ENCODE measurements at regions not wholly inside any gene's neighbourhood (a gene's known extent, or its start where the extent isn't known, plus 50 kb on each side); places are given as distances from the start of the nearest gene placed in this dataset.

GRCh38 chr2:198325359-198325758, 521.0 kb downstream of the PLCL1 start:
- Histone ChIP-seq H2BK120ac (ENCODE audit: low read depth, low read length) (no peak overlapping the region), H3K9me3 (ENCODE audit: control insufficient read depth, low read length) (no peaks in the 10 kb centered on the region), H2BK15ac (ENCODE audit: low read depth, poor library complexity, severe bottlenecking) (no peak overlapping the region), H3K4me2 (ENCODE audit: low read length, poor library complexity, severe bottlenecking) (no peak overlapping the region), H3K27me3 (ENCODE audit: control insufficient read depth in 1 of 2, insufficient read depth in 1 of 2, low read length in 2 of 2) (no peaks in the 10 kb centered on the region), H3K4ac (ENCODE audit: low read depth in 1 of 2, low read length in 2 of 2) (no peak overlapping the region), H3K23ac (ENCODE audit: low read length in 2 of 2) (no peak overlapping the region), H3K79me1 (replicated peaks; ENCODE audit: low read length, poor library complexity, severe bottlenecking) (no peaks in the 10 kb centered on the region), H3K9ac (ENCODE audit: low read length) (no peak overlapping the region), H2BK12ac (ENCODE audit: low read length in 2 of 2) (no peak overlapping the region), H3K36me3 (ENCODE audit: control insufficient read depth in 1 of 2, insufficient read depth in 2 of 2, low read depth in 1 of 2, low read length in 2 of 2) (no peaks in the 10 kb centered on the region), H3K18ac (ENCODE audit: low read depth in 1 of 2, low read length in 2 of 2) (no peak overlapping the region), H3K27ac (ENCODE audit: low read length, poor library complexity, severe bottlenecking) (no peak overlapping the region), H3K14ac (ENCODE audit: low read length in 2 of 2) (no peak overlapping the region), H3K4me3 (ENCODE audit: insufficient read depth in 1 of 2, low read depth in 1 of 2, low read length in 2 of 2) (no peak overlapping the region), H4K91ac (ENCODE audit: low read length) (no peak overlapping the region), H2BK5ac (ENCODE audit: low read depth, low read length, poor library complexity, severe bottlenecking) (no peak overlapping the region), H4K8ac (ENCODE audit: low read length) (no peak overlapping the region), H2AFZ (ENCODE audit: low read depth, low read length) (no peak overlapping the region), H3K4me1 (ENCODE audit: control insufficient read depth, insufficient read depth, low read depth, low read length) (no peaks in the 10 kb centered on the region), H2AK5ac (ENCODE audit: low read length, severe bottlenecking) (no peak overlapping the region)
- DNase-seq = no peak
- 100% methylated on average over 2 of the region's 2 CpGs for WGBS

- DNase-seq = no peak
- Histone ChIP-seq H3K4me2 (ENCODE audit: low read length, poor library complexity, severe bottlenecking) (no peak overlapping the region), H3K4me1 (ENCODE audit: control insufficient read depth, insufficient read depth, low read depth, low read length) (no peaks in the 10 kb centered on the region), H3K23ac (ENCODE audit: low read length in 2 of 2) (no peak overlapping the region), H2BK12ac (ENCODE audit: low read length in 2 of 2) (no peak overlapping the region), H3K79me1 (replicated peaks; ENCODE audit: low read length, poor library complexity, severe bottlenecking) (no peaks in the 10 kb centered on the region), H3K14ac (ENCODE audit: low read length in 2 of 2) (no peak overlapping the region), H2AFZ (ENCODE audit: low read depth, low read length) (no peak overlapping the region), H3K9me3 (ENCODE audit: control insufficient read depth, low read length) (no peaks in the 10 kb centered on the region), H4K91ac (ENCODE audit: low read length) (no peak overlapping the region), H4K8ac (ENCODE audit: low read length) (no peak overlapping the region), H3K27ac (ENCODE audit: low read length, poor library complexity, severe bottlenecking) (no peak overlapping the region), H2BK120ac (ENCODE audit: low read depth, low read length) (no peak overlapping the region), H3K4me3 (ENCODE audit: insufficient read depth in 1 of 2, low read depth in 1 of 2, low read length in 2 of 2) (no peak overlapping the region), H3K9ac (ENCODE audit: low read length) (no peak overlapping the region), H3K4ac (ENCODE audit: low read depth in 1 of 2, low read length in 2 of 2) (no peak overlapping the region), H2AK5ac (ENCODE audit: low read length, severe bottlenecking) (no peak overlapping the region), H3K27me3 (ENCODE audit: control insufficient read depth in 1 of 2, insufficient read depth in 1 of 2, low read length in 2 of 2) (no peaks in the 10 kb centered on the region), H3K36me3 (ENCODE audit: control insufficient read depth in 1 of 2, insufficient read depth in 2 of 2, low read depth in 1 of 2, low read length in 2 of 2) (no peaks in the 10 kb centered on the region), H2BK5ac (ENCODE audit: low read depth, low read length, poor library complexity, severe bottlenecking) (no peak overlapping the region), H2BK15ac (ENCODE audit: low read depth, poor library complexity, severe bottlenecking) (no peak overlapping the region), H3K18ac (ENCODE audit: low read depth in 1 of 2, low read length in 2 of 2) (no peak overlapping the region)
- 84% methylated on average over 4 of the region's 4 CpGs for WGBS
These were observed 519.7 kb downstream of the PLCL1 start for GRCh38 chr2:198324071-198324470.

DNA sequence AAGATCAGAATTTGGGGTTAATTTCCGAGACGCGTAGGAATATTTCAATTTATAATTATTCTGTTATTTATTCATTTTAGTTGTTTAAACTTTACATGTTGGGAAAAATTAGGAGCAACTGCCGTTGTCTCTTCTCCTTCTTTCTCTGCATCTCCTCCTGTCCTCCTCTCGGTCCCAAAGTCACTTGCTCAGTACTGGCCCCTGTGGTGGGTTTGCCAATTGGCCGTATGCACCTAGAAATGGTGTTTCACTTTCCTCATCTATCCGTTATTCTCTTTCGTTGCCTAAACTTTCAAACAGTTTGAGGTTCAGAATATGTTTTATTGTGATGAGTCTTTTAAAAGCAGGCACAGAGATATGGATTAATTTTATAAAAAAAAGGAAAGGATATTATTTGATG, 517.9 kb downstream of the PLCL1 start:
- H2BK12ac ChIP-seq (ENCODE audit: low read length in 2 of 2) = no peak overlapping the region
- H2AK5ac ChIP-seq (ENCODE audit: low read length, severe bottlenecking) = no peak overlapping the region
- H3K9ac ChIP-seq (ENCODE audit: low read length) = no peak overlapping the region
- H2BK15ac ChIP-seq (ENCODE audit: low read depth, poor library complexity, severe bottlenecking) = no peak overlapping the region
- WGBS = 65% methylated on average over 5 of the region's 8 CpGs
- no peak overlapping the region for H3K4me2 ChIP-seq (ENCODE audit: low read length, poor library complexity, severe bottlenecking)
- no peaks in the 10 kb centered on the region for H3K9me3 ChIP-seq (ENCODE audit: control insufficient read depth, low read length)
- H3K4me3 ChIP-seq (ENCODE audit: insufficient read depth in 1 of 2, low read depth in 1 of 2, low read length in 2 of 2) = no peak overlapping the region
- H3K4ac ChIP-seq (ENCODE audit: low read depth in 1 of 2, low read length in 2 of 2) = no peak overlapping the region
- DNase-seq = no peak
- H4K8ac ChIP-seq (ENCODE audit: low read length) = no peak overlapping the region
- H3K36me3 ChIP-seq (ENCODE audit: control insufficient read depth in 1 of 2, insufficient read depth in 2 of 2, low read depth in 1 of 2, low read length in 2 of 2) = no peaks in the 10 kb centered on the region
- H3K4me1 ChIP-seq (ENCODE audit: control insufficient read depth, insufficient read depth, low read depth, low read length) = no peaks in the 10 kb centered on the region
- H2BK120ac ChIP-seq (ENCODE audit: low read depth, low read length) = no peak overlapping the region
- no peak overlapping the region for H3K23ac ChIP-seq (ENCODE audit: low read length in 2 of 2)
- H3K14ac ChIP-seq (ENCODE audit: low read length in 2 of 2) = no peak overlapping the region
- H3K79me1 ChIP-seq (replicated peaks; ENCODE audit: low read length, poor library complexity, severe bottlenecking) = no peaks in the 10 kb centered on the region
- H2BK5ac ChIP-seq (ENCODE audit: low read depth, low read length, poor library complexity, severe bottlenecking) = no peak overlapping the region
- no peak overlapping the region for H4K91ac ChIP-seq (ENCODE audit: low read length)
- H3K18ac ChIP-seq (ENCODE audit: low read depth in 1 of 2, low read length in 2 of 2) = no peak overlapping the region
- H3K27ac ChIP-seq (ENCODE audit: low read length, poor library complexity, severe bottlenecking) = no peak overlapping the region
- no peaks in the 10 kb centered on the region for H3K27me3 ChIP-seq (ENCODE audit: control insufficient read depth in 1 of 2, insufficient read depth in 1 of 2, low read length in 2 of 2)
- H2AFZ ChIP-seq (ENCODE audit: low read depth, low read length) = no peak overlapping the region

- DNase-seq = peak; percentile 52
- H2AK5ac ChIP-seq (ENCODE audit: low read length, severe bottlenecking) = no peak overlapping the region
- no peak overlapping the region for H3K4ac ChIP-seq (ENCODE audit: low read depth in 1 of 2, low read length in 2 of 2)
- no peak overlapping the region for H2AFZ ChIP-seq (ENCODE audit: low read depth, low read length)
- H3K27ac ChIP-seq (ENCODE audit: low read length, poor library complexity, severe bottlenecking) = no peak overlapping the region
- no peaks in the 10 kb centered on the region for H3K36me3 ChIP-seq (ENCODE audit: control insufficient read depth in 1 of 2, insufficient read depth in 2 of 2, low read depth in 1 of 2, low read length in 2 of 2)
- no peak overlapping the region for H3K9ac ChIP-seq (ENCODE audit: low read length)
- no peak overlapping the region for H3K18ac ChIP-seq (ENCODE audit: low read depth in 1 of 2, low read length in 2 of 2)
- WGBS = 87% methylated on average over 4 of the region's 4 CpGs
- no peaks in the 10 kb centered on the region for H3K9me3 ChIP-seq (ENCODE audit: control insufficient read depth, low read length)
- no peak overlapping the region for H4K91ac ChIP-seq (ENCODE audit: low read length)
- no peaks in the 10 kb centered on the region for H3K79me1 ChIP-seq (replicated peaks; ENCODE audit: low read length, poor library complexity, severe bottlenecking)
- H3K27me3 ChIP-seq (ENCODE audit: control insufficient read depth in 1 of 2, insufficient read depth in 1 of 2, low read length in 2 of 2) = no peaks in the 10 kb centered on the region
- H3K4me3 ChIP-seq (ENCODE audit: insufficient read depth in 1 of 2, low read depth in 1 of 2, low read length in 2 of 2) = no peak overlapping the region
- H3K4me2 ChIP-seq (ENCODE audit: low read length, poor library complexity, severe bottlenecking) = no peak overlapping the region
- H2BK120ac ChIP-seq (ENCODE audit: low read depth, low read length) = no peak overlapping the region
- no peak overlapping the region for H3K23ac ChIP-seq (ENCODE audit: low read length in 2 of 2)
- no peak overlapping the region for H3K14ac ChIP-seq (ENCODE audit: low read length in 2 of 2)
- no peak overlapping the region for H4K8ac ChIP-seq (ENCODE audit: low read length)
- no peak overlapping the region for H2BK5ac ChIP-seq (ENCODE audit: low read depth, low read length, poor library complexity, severe bottlenecking)
- no peak overlapping the region for H2BK12ac ChIP-seq (ENCODE audit: low read length in 2 of 2)
- H3K4me1 ChIP-seq (ENCODE audit: control insufficient read depth, insufficient read depth, low read depth, low read length) = no peaks in the 10 kb centered on the region
- H2BK15ac ChIP-seq (ENCODE audit: low read depth, poor library complexity, severe bottlenecking) = no peak overlapping the region
These were observed 517.2 kb downstream of the PLCL1 start for GRCh38 chr2:198321522-198322088.
